Tibial artery (tissue), 4 donors: ENCODE measurements at regions not wholly inside any gene's neighbourhood (a gene's known extent, or its start where the extent isn't known, plus 50 kb on each side); places are given as distances from the start of the nearest gene placed in this dataset.

Experiments used
- DNase-seq, 2 donors: peaks; one replicate each; pipeline ENCODE4 v3.0.0-alpha.2; 2019
- H3K27ac ChIP-seq, 2 donors: fragments of 200-600 bp; sonication (generic) in 1 of 2; 1 replicate in 1 of 2; 2 replicates in 1 of 2; pipeline ENCODE4 v1.5.1; 2018 to 2019; ENCODE audit warnings: mild to moderate bottlenecking in 1 of 2
- H3K27me3 ChIP-seq, 2 donors: fragments of 200-600 bp; sonication (generic) in 1 of 2; one replicate each; pipeline versions ENCODE4 v1.5.1 to v1.6.0; 2016 to 2019
- H3K36me3 ChIP-seq, 3 donors: fragments of 200-600 bp; sonication (generic) in 2 of 3; one replicate each; pipeline ENCODE4 v1.5.1; 2016 to 2019; ENCODE audit warnings: mild to moderate bottlenecking in 2 of 3
- H3K4me1 ChIP-seq, 4 donors: fragments of 200-600 bp; sonication (generic) in 2 of 4; 1 replicate in 3 of 4; 2 replicates in 1 of 4; pipeline ENCODE4 v1.5.1; 2016 to 2019
- H3K4me3 ChIP-seq, 2 donors: fragments of 200-600 bp; sonication (generic) in 1 of 2; 1 replicate in 1 of 2; 2 replicates in 1 of 2; pipeline ENCODE4 v1.5.1; 2018 to 2019; ENCODE audit warnings: mild to moderate bottlenecking in 2 of 2
- H3K9me3 ChIP-seq, 3 donors: fragments of 200-600 bp; sonication (generic) in 1 of 3; one replicate each; pipeline ENCODE4 v1.5.1; 2016 to 2019
- CTCF ChIP-seq, 2 experiments: fragments of 200-600 bp in 1 of 2; fragments of 450-650 bp in 1 of 2; IDR thresholded peaks; one replicate each; pipeline ENCODE4 v1.5.1; 2017 to 2019; ENCODE audit warnings: antibody characterized with exemption in 2 of 2, mild to moderate bottlenecking in 1 of 2, moderate library complexity in 1 of 2
- intact Hi-C: fragments of 100-400 bp; cut with DNase I; formaldehyde crosslinking; loops from one replicate; pipeline ENCODE4 v1.15.0; 2023; ENCODE audit warnings: low total_unique reads

GRCh38 chr4:162640152-162640551 is 476.4 kb upstream of the FSTL5 start:
- no peaks in the 10 kb centered on the region for H3K9me3 ChIP-seq
- H3K36me3 ChIP-seq: no peaks in the 10 kb centered on the region
- TF ChIP-seq CTCF (IDR thresholded peaks at IDR 0.05): no peak
- H3K27me3 ChIP-seq: no peaks in the 10 kb centered on the region
- intact Hi-C loops: no loop called here
- H3K27ac ChIP-seq: no peak overlapping the region
- no peak for DNase-seq
- H3K4me1 ChIP-seq: no peaks in the 10 kb centered on the region
- H3K4me3 ChIP-seq: no peak overlapping the region

GRCh38 chr4:162634390-162634789 is 470.6 kb upstream of the FSTL5 start:
- H3K4me3 ChIP-seq: no peak overlapping the region
- H3K36me3 ChIP-seq: no peaks in the 10 kb centered on the region
- intact Hi-C loops: no loop called here
- no peaks in the 10 kb centered on the region for H3K9me3 ChIP-seq
- no peaks in the 10 kb centered on the region for H3K27me3 ChIP-seq
- H3K27ac ChIP-seq: no peak overlapping the region
- no peaks in the 10 kb centered on the region for H3K4me1 ChIP-seq
- TF ChIP-seq CTCF (IDR thresholded peaks at IDR 0.05): no peak
- no peak for DNase-seq

- no peaks in the 10 kb centered on the region for H3K36me3 ChIP-seq
- no peaks in the 10 kb centered on the region for H3K4me1 ChIP-seq
- intact Hi-C loops: no loop called here
- H3K4me3 ChIP-seq: no peak overlapping the region
- no peak for TF ChIP-seq CTCF (IDR thresholded peaks at IDR 0.05)
- no peak for DNase-seq
- H3K27ac ChIP-seq: no peak overlapping the region
- no peaks in the 10 kb centered on the region for H3K27me3 ChIP-seq
- H3K9me3 ChIP-seq: peaks cover 0 to 1% (median 0%) of the 10 kb centered on the region in 3 donors
Measured at GRCh38 chr4:162622664-162623063, 458.9 kb upstream of the FSTL5 start.

- intact Hi-C loops: no loop called here
- H3K27me3 ChIP-seq: no peaks in the 10 kb centered on the region
- H3K4me1 ChIP-seq: no peaks in the 10 kb centered on the region
- H3K36me3 ChIP-seq: no peaks in the 10 kb centered on the region
- TF ChIP-seq CTCF (IDR thresholded peaks at IDR 0.05): no peak
- no peak for DNase-seq
- no peaks in the 10 kb centered on the region for H3K9me3 ChIP-seq
- H3K27ac ChIP-seq: no peak overlapping the region
- H3K4me3 ChIP-seq: no peak overlapping the region
Measured at GRCh38 chr4:162610116-162610515, 446.3 kb upstream of the FSTL5 start.

GRCh38 chr4:162586266-162586665 is 422.5 kb upstream of the FSTL5 start:
- H3K4me1 ChIP-seq: no peaks in the 10 kb centered on the region
- no peak for TF ChIP-seq CTCF (IDR thresholded peaks at IDR 0.05)
- DNase-seq: no peak

GRCh38 chr4:162582180-162582579 is 418.4 kb upstream of the FSTL5 start:
- H3K27ac ChIP-seq: no peak overlapping the region
- intact Hi-C loops: no loop called here
- no peaks in the 10 kb centered on the region for H3K27me3 ChIP-seq
- DNase-seq: no peak
- no peak for TF ChIP-seq CTCF (IDR thresholded peaks at IDR 0.05)
- H3K4me3 ChIP-seq: no peak overlapping the region
- no peaks in the 10 kb centered on the region for H3K4me1 ChIP-seq
- H3K36me3 ChIP-seq: no peaks in the 10 kb centered on the region
- H3K9me3 ChIP-seq: no peaks in the 10 kb centered on the region

More at GRCh38 chr4:162586266-162586665, 422.5 kb upstream of the FSTL5 start:
- no peaks in the 10 kb centered on the region for H3K9me3 ChIP-seq
- H3K27me3 ChIP-seq: no peaks in the 10 kb centered on the region
- intact Hi-C loops: no loop called here
- H3K4me3 ChIP-seq: no peak overlapping the region
- no peak overlapping the region for H3K27ac ChIP-seq
- H3K36me3 ChIP-seq: no peaks in the 10 kb centered on the region
